ENCODE measurements at regions not wholly inside any gene's neighbourhood (a gene's known extent, or its start where the extent isn't known, plus 50 kb on each side); places are given as distances from the start of the nearest gene placed in this dataset.

- no peak for TF ChIP-seq MYC (IDR thresholded peaks at IDR 0.05; ENCODE audit: borderline replicate concordance, low read length)
- no peak for TF ChIP-seq POLR2A (IDR thresholded peaks at IDR 0.05; ENCODE audit: low read length)
- TF ChIP-seq KDM1A (IDR thresholded peaks at IDR 0.05; ENCODE audit: low read depth): no peak
- TF ChIP-seq CTCF (IDR thresholded peaks at IDR 0.05): no peak; the same call in 2 of the 3 replicates
- no peak for TF ChIP-seq ZNF302 (CRISPR knock-in tag; IDR thresholded peaks at IDR 0.05)
These were observed 70.8 kb upstream of the HHIP start for GRCh38 chr4:144575181-144575580.

Measured in A549 (cell line).